PC-3 (cell line): ENCODE measurements at regions not wholly inside any gene's neighbourhood (a gene's known extent, or its start where the extent isn't known, plus 50 kb on each side); places are given as distances from the start of the nearest gene placed in this dataset.

Experiments
- ATAC-seq: fragments of 200-7000 bp; cut with Tn5 transposase; 2 replicates; pipeline ENCODE4 v1.9.1; 2020; ENCODE audit warnings: mild to moderate bottlenecking, moderate library complexity
- BruUV-seq: library from RNA; stranded (reverse); fragments of 400-500 nt; replicated peaks from 2 replicates; lab custom pipeline; 2021; lab: Mats Ljungman, UMichigan
- CTCF ChIA-PET: fragments of 300-600 bp; sonication (Branson Sonifier 250); formaldehyde crosslinking; loops from one replicate; lab custom pipeline; 2022; ENCODE audit warnings: antibody characterized with exemption; lab: Charles Lee
- POLR2A ChIA-PET: fragments of 300-600 bp; sonication (Branson Sonifier 250); formaldehyde crosslinking; loops from one replicate; lab custom pipeline; 2022; ENCODE audit warnings: antibody characterized with exemption; ENCODE audit not compliant: unreplicated experiment; lab: Charles Lee
- DNase-seq: peaks from one replicate; pipeline ENCODE4 v3.0.0-alpha.2; 2015
- H2AFZ ChIP-seq: fragments of 300-600 bp; sonication (generic); 2 replicates; pipeline ENCODE4 v1.6.0; 2016; ENCODE audit warnings: antibody characterized with exemption, low read length
- H3F3A ChIP-seq: fragments of 300-600 bp; sonication (generic); one replicate; pipeline ENCODE4 v1.6.0; 2017; ENCODE audit warnings: antibody characterized with exemption, low read length, control low read depth, mild to moderate bottlenecking; ENCODE audit not compliant: unreplicated experiment
- H3K27ac ChIP-seq: fragments of 300-600 bp; sonication (generic); 2 replicates; pipeline ENCODE4 v1.5.1; 2016; ENCODE audit warnings: mild to moderate bottlenecking, low read length
- H3K27me3 ChIP-seq: fragments of 300-600 bp; sonication (generic); 2 replicates; pipeline ENCODE4 v1.6.1; 2016; ENCODE audit warnings: low read length, mixed read lengths
- H3K36me3 ChIP-seq: fragments of 300-600 bp; sonication (generic); 2 replicates; pipeline ENCODE4 v1.6.1; 2016; ENCODE audit warnings: low read depth, mixed run types, low read length, mixed read lengths
- H3K4me1 ChIP-seq: fragments of 300-600 bp; sonication (generic); 2 replicates; pipeline ENCODE4 v1.5.1; 2016; ENCODE audit warnings: low read length; ENCODE audit not compliant: insufficient read depth
- H3K4me2 ChIP-seq: fragments of 300-600 bp; sonication (generic); 2 replicates; pipeline ENCODE4 v1.6.0; 2016; ENCODE audit warnings: low read length
- H3K4me3 ChIP-seq: fragments of 300-600 bp; sonication (generic); 2 replicates; pipeline ENCODE4 v1.5.1; 2016; ENCODE audit warnings: mild to moderate bottlenecking, low read length, mixed read lengths
- H3K79me2 ChIP-seq: fragments of 300-600 bp; sonication (generic); 2 replicates; pipeline ENCODE4 v1.6.1; 2017; ENCODE audit warnings: low read length, mixed read lengths
- H3K9ac ChIP-seq: fragments of 300-600 bp; sonication (generic); 2 replicates; pipeline ENCODE4 v1.6.0; 2016; ENCODE audit warnings: mild to moderate bottlenecking, low read length
- H3K9me2 ChIP-seq: fragments of 300-600 bp; sonication (generic); replicated peaks from 2 replicates; pipeline ENCODE4 v1.6.1; 2016; ENCODE audit warnings: mixed run types, low read length, mixed read lengths
- H3K9me3 ChIP-seq: fragments of 300-600 bp; sonication (generic); 2 replicates; pipeline ENCODE4 v1.6.1; 2016; ENCODE audit warnings: low read length, mixed read lengths
- H4K20me1 ChIP-seq: fragments of 300-600 bp; sonication (generic); 2 replicates; pipeline ENCODE4 v1.6.1; 2016; ENCODE audit warnings: low read length, mixed read lengths
- CTCF ChIP-seq: fragments of 300-600 bp; sonication (generic); conservative IDR thresholded peaks from 2 replicates; pipeline ENCODE4 v1.5.1; 2017; ENCODE audit warnings: antibody characterized with exemption, low read depth, mild to moderate bottlenecking, low read length
- EZH2 ChIP-seq: fragments of 300-600 bp; sonication (generic); IDR thresholded peaks from one replicate; pipeline ENCODE4 v1.6.1; 2017; ENCODE audit warnings: antibody characterized with exemption, mild to moderate bottlenecking, low read length; ENCODE audit not compliant: unreplicated experiment
- EZH2phosphoT487 ChIP-seq: fragments of 300-600 bp; sonication (generic); IDR thresholded peaks from 2 replicates; pipeline ENCODE4 v1.6.1; 2018; ENCODE audit warnings: mild to moderate bottlenecking, antibody characterized with exemption, low read length, borderline replicate concordance
- intact Hi-C: fragments of 100-400 bp; cut with micrococcal nuclease; formaldehyde crosslinking; loops from 2 replicates; pipeline ENCODE4 v1.9.0; 2023

DNA sequence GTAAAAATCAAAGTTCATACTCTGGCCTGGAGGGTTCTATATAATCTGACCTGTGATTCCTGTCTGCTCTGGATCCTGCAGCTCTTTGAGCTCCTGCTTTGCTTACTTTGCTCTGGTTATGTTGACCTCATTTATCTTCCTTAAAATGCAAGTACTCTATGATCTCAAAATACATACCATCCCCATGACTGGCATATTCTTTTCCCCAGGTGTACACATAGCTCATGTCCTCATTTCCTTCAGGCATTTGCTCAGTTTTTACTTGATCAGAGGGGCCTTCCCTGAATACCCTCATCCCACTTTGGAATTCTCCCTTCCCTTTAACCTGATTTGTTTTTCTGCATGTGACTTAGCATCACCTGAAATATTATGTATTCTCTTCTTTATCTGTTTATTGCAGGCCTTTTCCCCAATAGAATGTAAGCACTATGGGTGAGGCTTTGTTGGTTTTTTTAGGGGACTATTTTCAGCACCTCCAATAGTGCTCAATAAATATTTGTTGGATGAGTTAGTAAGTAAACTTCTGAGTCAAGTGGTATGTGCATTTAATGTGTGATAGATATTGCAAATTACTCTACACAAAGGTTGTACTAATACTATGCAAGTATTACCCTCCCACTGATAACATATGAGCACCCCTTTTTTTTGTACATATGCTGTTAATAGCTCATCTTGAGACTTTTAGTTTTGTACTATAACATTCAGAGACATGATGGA lies 211.5 kb downstream of the NMUR2 start:
- DNase-seq (peak; percentile 90), ATAC-seq (peak; percentile 76)
- Histone ChIP-seq H4K20me1 (no peaks in the 10 kb centered on the region), H3F3A (peaks cover 9% of the 10 kb centered on the region), H2AFZ (0 out of 2 replicates have a peak overlapping the region, but pooled peaks have one; percentile 17), H3K9ac (peak overlapping the region; percentile 47), H3K79me2 (no peaks in the 10 kb centered on the region), H3K4me3 (peak overlapping the region; percentile 38), H3K9me2 (no peaks in the 10 kb centered on the region), H3K27ac (peak overlapping the region; percentile 86), H3K4me1 (peaks cover 52% of the 10 kb centered on the region), H3K36me3 (no peaks in the 10 kb centered on the region), H3K4me2 (peak overlapping the region; percentile 74), H3K9me3 (no peaks in the 10 kb centered on the region), H3K27me3 (no peaks in the 10 kb centered on the region)
- ChIA-PET POLR2A (no interaction called here), CTCF (interaction anchor here (0.6 to 1.1 kb wide), 4 partner anchors 22 to 368 kb away, joined by 3 to 11 read pairs (median 4); no protein-coding TSS in a partner anchor)
- BruUV-seq, result no TSS peak
- intact Hi-C loops, result loop anchor here (1.0 to 2.0 kb wide), 3 partner anchors 77 to 368 kb away; no protein-coding TSS in a partner anchor
- TF ChIP-seq CTCF, result no peak
- no peak for TF ChIP-seq EZH2
- no peak for TF ChIP-seq EZH2phosphoT487

DNA sequence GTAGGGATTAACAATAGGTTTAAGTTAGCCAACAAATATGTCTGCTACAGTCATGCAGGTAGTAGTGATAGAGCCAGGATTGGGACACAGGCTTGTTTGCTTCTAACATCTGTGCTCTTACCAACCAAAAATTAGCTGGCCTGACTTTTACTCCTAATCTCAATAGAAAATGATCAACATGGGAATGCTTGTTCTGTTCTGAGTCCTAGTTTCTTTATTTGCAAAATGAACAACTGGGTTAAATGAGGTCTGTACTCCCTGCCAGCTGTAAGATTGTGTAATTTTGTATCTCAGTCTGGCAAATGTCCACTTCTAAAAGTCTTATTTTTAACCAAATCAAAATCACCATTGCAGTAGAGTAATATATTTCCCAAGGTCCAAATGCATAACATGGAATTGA lies 216.8 kb downstream of the NMUR2 start:
- intact Hi-C loops, result no loop called here
- peak overlapping the region; percentile 30 for H3K27ac ChIP-seq
- H3K9ac ChIP-seq, result no peak overlapping the region
- H3K4me3 ChIP-seq, result no peak overlapping the region
- H3K36me3 ChIP-seq, result 0 out of 2 replicates have a peak, but pooled peaks cover 4% of the 10 kb centered on the region
- no peaks in the 10 kb centered on the region for H4K20me1 ChIP-seq
- peaks cover 41% of the 10 kb centered on the region for H3K4me1 ChIP-seq
- DNase-seq (peak; percentile 52), ATAC-seq (no peak)
- BruUV-seq, result no TSS peak
- H3K9me2 ChIP-seq, result no peaks in the 10 kb centered on the region
- H3F3A ChIP-seq, result peaks cover 3% of the 10 kb centered on the region
- H3K9me3 ChIP-seq, result 0 out of 2 replicates have a peak, but pooled peaks cover 6% of the 10 kb centered on the region
- no peaks in the 10 kb centered on the region for H3K79me2 ChIP-seq
- H2AFZ ChIP-seq, result peak overlapping the region; percentile 6; the same call in 1 of the 2 replicates
- 0 out of 2 replicates have a peak overlapping the region, but pooled peaks have one; percentile 8 for H3K4me2 ChIP-seq
- ChIA-PET POLR2A (no interaction called here), CTCF (interaction anchor here (0.6 kb wide), 1 partner anchor 170 kb away, joined by 4 read pairs; no protein-coding TSS in a partner anchor)
- TF ChIP-seq EZH2phosphoT487 (no peak), EZH2 (no peak), CTCF (no peak)
- no peaks in the 10 kb centered on the region for H3K27me3 ChIP-seq
